ENCODE measurements at regions not wholly inside any gene's neighbourhood (a gene's known extent, or its start where the extent isn't known, plus 50 kb on each side); places are given as distances from the start of the nearest gene placed in this dataset.
A peak's percentile ranks its signal among the peaks of the same experiment; 100 is the strongest.

GRCh38 chr4:22987870-22988269 lies 295.1 kb downstream of the GBA3 start:
- Histone ChIP-seq H3K9me1 (ENCODE audit: insufficient read depth, low read length) (no peaks in the 10 kb centered on the region), H3K4ac (ENCODE audit: low read depth, low read length) (no peak overlapping the region), H2AK9ac (replicated peaks; ENCODE audit: low read depth, low read length, poor library complexity) (no peak overlapping the region), H3K27me3 (ENCODE audit: control insufficient read depth, insufficient read depth, low read length) (no peaks in the 10 kb centered on the region), H4K91ac (ENCODE audit: insufficient read depth, low read depth, low read length) (no peak overlapping the region), H2BK5ac (ENCODE audit: low read depth, low read length, poor library complexity, severe bottlenecking) (no peak overlapping the region), H3K79me1 (ENCODE audit: low read depth in 1 of 2, low read length in 2 of 2) (no peaks in the 10 kb centered on the region), H3K4me2 (ENCODE audit: low read depth, low read length) (no peak overlapping the region), H3K9me3 (ENCODE audit: control insufficient read depth, insufficient read depth, low read length) (peaks cover 2% of the 10 kb centered on the region), H2BK15ac (ENCODE audit: low read depth, low read length) (no peak overlapping the region), H2AFZ (replicated peaks; ENCODE audit: low read length, poor library complexity) (no peak overlapping the region), H3K18ac (ENCODE audit: low read depth, low read length) (no peak overlapping the region), H4K8ac (ENCODE audit: low read depth in 2 of 2, low read length in 2 of 2) (no peak overlapping the region), H3K36me3 (ENCODE audit: control insufficient read depth, insufficient read depth, low read length) (no peaks in the 10 kb centered on the region), H3K56ac (ENCODE audit: extremely low read depth, insufficient read depth, low read length) (no peak overlapping the region), H3K23ac (ENCODE audit: low read depth, low read length) (no peak overlapping the region), H4K5ac (ENCODE audit: low read depth, low read length) (no peak overlapping the region), H3K4me3 (ENCODE audit: insufficient read depth, low read depth, low read length) (no peak overlapping the region), H3K14ac (replicated peaks; ENCODE audit: low read depth, low read length) (no peak overlapping the region), H4K20me1 (ENCODE audit: insufficient read depth, low read length) (no peaks in the 10 kb centered on the region), H3K4me1 (ENCODE audit: control insufficient read depth, insufficient read depth, low read length) (no peaks in the 10 kb centered on the region), H2AK5ac (ENCODE audit: low read depth, low read length) (no peak overlapping the region), H3K27ac (ENCODE audit: insufficient read depth, low read length) (no peak overlapping the region), H2BK120ac (ENCODE audit: low read depth, low read length) (no peak overlapping the region), H3K9ac (ENCODE audit: low read depth, low read length) (no peak overlapping the region), H2BK20ac (ENCODE audit: low read depth, low read length) (no peak overlapping the region)
- no CpG with 5 or more reads among the region's 5 CpGs for WGBS, 2 experiments (ENCODE audit: extremely low coverage in 2 of 2, insufficient read length in 1 of 2)
- DNase-seq (peak; percentile 34), ATAC-seq (ENCODE audit: low read depth) (no peak)
- BruUV-seq (replicated peaks), result no TSS peak
- TF ChIP-seq MAFK (IDR thresholded peaks at IDR 0.05; ENCODE audit: low read depth, low read length) (no peak), CTCF (conservative IDR thresholded peaks at IDR 0.05; ENCODE audit: low read depth, low read length) (no peak), RFX5 (IDR thresholded peaks at IDR 0.05; ENCODE audit: low read depth, low read length) (no peak), NFE2L2 (IDR thresholded peaks at IDR 0.05; ENCODE audit: low read depth, low read length) (no peak), RAD21 (IDR thresholded peaks at IDR 0.05; ENCODE audit: low read length) (no peak), POLR2A (IDR thresholded peaks at IDR 0.05; ENCODE audit: low read depth, low read length) (no peak), FOS (IDR thresholded peaks at IDR 0.05; ENCODE audit: low read depth, low read length) (no peak), SMC3 (IDR thresholded peaks at IDR 0.05; ENCODE audit: low read depth, low read length) (no peak), CHD1 (IDR thresholded peaks at IDR 0.05; ENCODE audit: low read depth, low read length) (no peak), MAZ (IDR thresholded peaks at IDR 0.05; ENCODE audit: borderline replicate concordance, low read depth, low read length) (no peak), ELK1 (IDR thresholded peaks at IDR 0.05; ENCODE audit: borderline replicate concordance, low read depth, low read length) (no peak), CEBPB (IDR thresholded peaks at IDR 0.05; ENCODE audit: low read depth, low read length) (no peak), RCOR1 (IDR thresholded peaks at IDR 0.05; ENCODE audit: insufficient replicate concordance, low read length) (no peak), BHLHE40 (IDR thresholded peaks at IDR 0.05; ENCODE audit: low read depth, low read length) (no peak)
- in situ Hi-C loops (cut with MboI; ENCODE audit: low sequenced_read_pairs) (no loop called here), intact Hi-C loops (cut with micrococcal nuclease) (no loop called here), dilution Hi-C loops (cut with HindIII; ENCODE audit: low sequenced_read_pairs, unreplicated experiment) (no loop called here)
- ChIA-PET POLR2A (ENCODE audit: unreplicated experiment) (no interaction called here), CTCF (no interaction called here)
